SK-N-SH (cell line): ENCODE measurements at regions not wholly inside any gene's neighbourhood (a gene's known extent, or its start where the extent isn't known, plus 50 kb on each side); places are given as distances from the start of the nearest gene placed in this dataset.
"Not testable (repeated sequence)": the region's sequence is repeated elsewhere in the genome, so short reads cannot be mapped to it uniquely, and the experiment has no call there.

ENCODE experiments used
- CTCF ChIA-PET: fragments of 300-600, 350-600 bp; formaldehyde crosslinking; extraction: SDS; loops from one replicate; lab custom pipeline; 2021; lab: Yijun Ruan, JAX
- POLR2A ChIA-PET: fragments of 350-600 bp; sonication (Branson Sonifier 250); formaldehyde crosslinking; extraction: SDS; loops from one replicate; lab custom pipeline; 2020; ENCODE audit warnings: antibody characterized with exemption, inconsistent platforms; lab: Yijun Ruan, JAX
- DNase-seq: peaks from one replicate; pipeline ENCODE4 v3.0.0; 2012
- H2AFZ ChIP-seq: fragments of 200-600 bp; sonication (generic); 2 replicates; pipeline ENCODE4 v1.8.1; 2016; ENCODE audit warnings: antibody characterized with exemption, mild to moderate bottlenecking, low read depth
- H3F3A ChIP-seq: fragments of 200-600 bp; sonication (generic); replicated peaks from 2 replicates; pipeline ENCODE3; 2016; ENCODE audit warnings: antibody characterized with exemption, mild to moderate bottlenecking; ENCODE audit not compliant: insufficient read depth
- H3K27ac ChIP-seq, 2 experiments: fragments of 200-500 bp in 1 of 2; fragments of 200-600 bp in 1 of 2; sonication (Bioruptor generic) in 1 of 2; sonication (generic), shearing (Covaris generic) in 1 of 2; 2 replicates each; pipeline versions ENCODE4 v1.5.1 to v1.6.1; 2014 to 2016; ENCODE audit warnings: low read depth in 2 of 2, inconsistent platforms in 1 of 2, low read length in 1 of 2, mild to moderate bottlenecking in 1 of 2, mixed read lengths in 1 of 2
- H3K27me3 ChIP-seq: fragments of 200-600 bp; sonication (generic), shearing (Covaris generic); 2 replicates; pipeline ENCODE4 v1.6.1; 2016; ENCODE audit warnings: mixed run types; ENCODE audit not compliant: insufficient read depth
- H3K36me3 ChIP-seq, 2 experiments: fragments of 200-500 bp in 1 of 2; fragments of 200-600 bp in 1 of 2; sonication (Bioruptor generic) in 1 of 2; sonication (generic) in 1 of 2; replicated peaks in 1 of 2; 2 replicates each; pipeline versions ENCODE3 to v1.5.1; 2014 to 2016; ENCODE audit warnings: low read length in 1 of 2, mild to moderate bottlenecking in 1 of 2; ENCODE audit not compliant: insufficient read depth in 2 of 2, control insufficient read depth in 1 of 2
- H3K4me1 ChIP-seq, 2 experiments: fragments of 200-500 bp in 1 of 2; fragments of 200-600 bp in 1 of 2; sonication (Bioruptor generic) in 1 of 2; sonication (generic), shearing (Covaris generic) in 1 of 2; 2 replicates each; pipeline versions ENCODE4 v1.5.1 to v1.6.1; 2014 to 2016; ENCODE audit warnings: low read depth in 1 of 2, low read length in 1 of 2, mixed run types in 1 of 2; ENCODE audit not compliant: insufficient read depth in 2 of 2, control insufficient read depth in 1 of 2
- H3K4me2 ChIP-seq: fragments of 200-600 bp; sonication (generic), shearing (Covaris generic); 2 replicates; pipeline ENCODE4 v1.6.1; 2017; ENCODE audit warnings: mixed run types
- H3K4me3 ChIP-seq, 2 experiments: fragments of 200-500 bp in 1 of 2; fragments of 200-600 bp in 1 of 2; sonication (Bioruptor generic) in 1 of 2; sonication (generic), shearing (Covaris generic) in 1 of 2; 2 replicates each; pipeline versions ENCODE4 v1.5.1 to v1.8.1; 2014 to 2016; ENCODE audit warnings: low read depth in 2 of 2, inconsistent platforms in 1 of 2, low read length in 1 of 2, mild to moderate bottlenecking in 1 of 2, mixed read lengths in 1 of 2, moderate library complexity in 1 of 2
- H3K79me2 ChIP-seq: fragments of 200-600 bp; sonication (generic); 2 replicates; pipeline ENCODE4 v1.8.1; 2017; ENCODE audit warnings: mild to moderate bottlenecking; ENCODE audit not compliant: insufficient read depth
- H3K9ac ChIP-seq: fragments of 200-600 bp; sonication (generic); 2 replicates; pipeline ENCODE4 v1.6.1; 2017; ENCODE audit warnings: mixed run types
- H3K9me2 ChIP-seq: fragments of 200-600 bp; sonication (generic); 2 replicates; pipeline ENCODE4 v1.6.1; 2017; ENCODE audit warnings: mixed run types
- H3K9me3 ChIP-seq: fragments of 200-600 bp; sonication (generic); 2 replicates; pipeline ENCODE4 v1.6.1; 2017; ENCODE audit warnings: mixed run types, mild to moderate bottlenecking, moderate library complexity
- H4K20me1 ChIP-seq: fragments of 200-600 bp; sonication (generic); 2 replicates; pipeline ENCODE4 v1.6.1; 2017; ENCODE audit warnings: mild to moderate bottlenecking, mixed run types; ENCODE audit not compliant: insufficient read depth
- ELF1 ChIP-seq: IDR thresholded peaks from 2 replicates; pipeline ENCODE4 v1.4.0; 2012
- EZH2phosphoT487 ChIP-seq: fragments of 200-600 bp; sonication (generic); IDR thresholded peaks from 2 replicates; pipeline ENCODE4 v1.6.1; 2017; ENCODE audit warnings: low read depth, mixed run types, mild to moderate bottlenecking, antibody characterized with exemption, moderate library complexity, borderline replicate concordance
- FOSL2 ChIP-seq: IDR thresholded peaks from 2 replicates; pipeline ENCODE4 v1.4.0; 2012; ENCODE audit warnings: low read depth, mild to moderate bottlenecking, moderate library complexity, borderline replicate concordance
- FOXM1 ChIP-seq: IDR thresholded peaks from 2 replicates; pipeline ENCODE4 v1.4.0; 2012; ENCODE audit warnings: low read depth, mild to moderate bottlenecking
- MAX ChIP-seq: IDR thresholded peaks from 2 replicates; pipeline ENCODE4 v1.4.0; 2012; ENCODE audit warnings: low read depth
- PBX3 ChIP-seq: IDR thresholded peaks from 2 replicates; pipeline ENCODE4; 2012
- RFX5 ChIP-seq: IDR thresholded peaks from 2 replicates; pipeline ENCODE4 v1.6.1; 2012; ENCODE audit warnings: mild to moderate bottlenecking, improper control_type of control experiment, low read length
- RXRA ChIP-seq: IDR thresholded peaks from 2 replicates; pipeline ENCODE4 v1.4.0; 2012; ENCODE audit warnings: low read depth, mild to moderate bottlenecking, borderline replicate concordance
- SIN3A ChIP-seq: IDR thresholded peaks from 2 replicates; pipeline ENCODE4 v1.6.1; 2012; ENCODE audit warnings: low read depth, mild to moderate bottlenecking, low read length, moderate library complexity, borderline replicate concordance
- SMC3 ChIP-seq: IDR thresholded peaks from 2 replicates; pipeline ENCODE4 v1.6.1; 2012; ENCODE audit warnings: low read depth, low read length, improper control_type of control experiment
- TEAD4 ChIP-seq: IDR thresholded peaks from 2 replicates; pipeline ENCODE4 v1.4.0; 2012; ENCODE audit warnings: mild to moderate bottlenecking, borderline replicate concordance; ENCODE audit not compliant: insufficient read depth
- WGBS: methylation state at CpG from one replicate; pipeline ENCODE4 v1.1.6; 2017; ENCODE audit warnings: low lambda C conversion rate; 5-methylcytosine and 5-hydroxymethylcytosine counted together
- TF ChIP-seq, protein P1 (sequence below): IDR thresholded peaks from 2 replicates; pipeline ENCODE4 v1.6.1; 2012; ENCODE audit warnings: mild to moderate bottlenecking, low read depth, low read length, moderate library complexity

- H3K36me3 ChIP-seq, POLR2A ChIA-PET, H3K4me3 ChIP-seq, H3F3A ChIP-seq, H3K9me3 ChIP-seq, H3K4me1 ChIP-seq, H3K9me2 ChIP-seq, H3K79me2 ChIP-seq, H2AFZ ChIP-seq, H3K9ac ChIP-seq, H3K27ac ChIP-seq, H3K4me2 ChIP-seq, H4K20me1 ChIP-seq, DNase-seq: not testable (repeated sequence)
- H3K27me3 ChIP-seq: peaks cover 12% of the 10 kb centered on the region
- CTCF ChIA-PET: interaction anchor here (3.5 kb wide), 1 partner anchor 10 kb away, joined by 21 read pairs; no protein-coding TSS in a partner anchor
- 55% methylated on average over 6 of the region's 6 CpGs for WGBS
Observed at GRCh38 chr15:75792236-75792635, 51.0 kb upstream of the UBE2Q2 start.

GRCh38 chr15:75791337-75791713 lies 51.9 kb upstream of the UBE2Q2 start:
- 24% methylated on average over 3 of the region's 14 CpGs for WGBS
- Histone ChIP-seq H3K9me2 (no peaks in the 10 kb centered on the region), H3K79me2 (no peaks in the 10 kb centered on the region), H3K4me2 (no peak overlapping the region), H3K9ac (no peak overlapping the region), H4K20me1 (no peaks in the 10 kb centered on the region), H3F3A (no peaks in the 10 kb centered on the region), H2AFZ (no peak overlapping the region), H3K27me3 (peaks cover 21% of the 10 kb centered on the region), H3K27ac (no peak overlapping the region), H3K4me1 (peaks cover 0 to 3% of the 10 kb centered on the region in 2 experiments; a peak in 1 of 4 replicates), H3K4me3 (no peak overlapping the region), H3K36me3 (no peaks in the 10 kb centered on the region), H3K9me3 (no peaks in the 10 kb centered on the region)
- DNase-seq: no peak
- ChIA-PET CTCF (interaction anchor here (3.5 kb wide), 1 partner anchor 11 kb away, joined by 21 read pairs; no protein-coding TSS in a partner anchor), POLR2A (no interaction called here)
- no peak for TF ChIP-seq RFX5
- no peak for TF ChIP-seq SIN3A
- no peak for TF ChIP-seq TEAD4
- no peak for TF ChIP-seq FOSL2
- TF ChIP-seq PBX3: no peak
- TF ChIP-seq SMC3: no peak
- no peak for TF ChIP-seq RXRA

- no peaks in the 10 kb centered on the region for H3K36me3 ChIP-seq
- H3K4me2 ChIP-seq: no peak overlapping the region
- H3K9me3 ChIP-seq: no peaks in the 10 kb centered on the region
Observed at GRCh38 chr15:75790631-75791336, 52.5 kb upstream of the UBE2Q2 start.

More at GRCh38 chr15:75790631-75791336, 52.5 kb upstream of the UBE2Q2 start:
- H3K27ac ChIP-seq: no peak overlapping the region
- no peak for DNase-seq
- no peaks in the 10 kb centered on the region for H3K9me2 ChIP-seq
- H3K4me3 ChIP-seq: no peak overlapping the region
- CTCF ChIA-PET: interaction anchor here (3.5 kb wide), 1 partner anchor 11 kb away, joined by 21 read pairs; no protein-coding TSS in a partner anchor
- no peak overlapping the region for H2AFZ ChIP-seq
- H3F3A ChIP-seq: no peaks in the 10 kb centered on the region
- H3K27me3 ChIP-seq: peaks cover 26% of the 10 kb centered on the region
- POLR2A ChIA-PET: no interaction called here
- no peak for TF ChIP-seq MAX
- TF ChIP-seq RXRA: no peak
- no peak for TF ChIP-seq PBX3
- no peak for TF ChIP-seq TEAD4
- no peak for TF ChIP-seq EZH2phosphoT487
- TF ChIP-seq, protein P1, sequence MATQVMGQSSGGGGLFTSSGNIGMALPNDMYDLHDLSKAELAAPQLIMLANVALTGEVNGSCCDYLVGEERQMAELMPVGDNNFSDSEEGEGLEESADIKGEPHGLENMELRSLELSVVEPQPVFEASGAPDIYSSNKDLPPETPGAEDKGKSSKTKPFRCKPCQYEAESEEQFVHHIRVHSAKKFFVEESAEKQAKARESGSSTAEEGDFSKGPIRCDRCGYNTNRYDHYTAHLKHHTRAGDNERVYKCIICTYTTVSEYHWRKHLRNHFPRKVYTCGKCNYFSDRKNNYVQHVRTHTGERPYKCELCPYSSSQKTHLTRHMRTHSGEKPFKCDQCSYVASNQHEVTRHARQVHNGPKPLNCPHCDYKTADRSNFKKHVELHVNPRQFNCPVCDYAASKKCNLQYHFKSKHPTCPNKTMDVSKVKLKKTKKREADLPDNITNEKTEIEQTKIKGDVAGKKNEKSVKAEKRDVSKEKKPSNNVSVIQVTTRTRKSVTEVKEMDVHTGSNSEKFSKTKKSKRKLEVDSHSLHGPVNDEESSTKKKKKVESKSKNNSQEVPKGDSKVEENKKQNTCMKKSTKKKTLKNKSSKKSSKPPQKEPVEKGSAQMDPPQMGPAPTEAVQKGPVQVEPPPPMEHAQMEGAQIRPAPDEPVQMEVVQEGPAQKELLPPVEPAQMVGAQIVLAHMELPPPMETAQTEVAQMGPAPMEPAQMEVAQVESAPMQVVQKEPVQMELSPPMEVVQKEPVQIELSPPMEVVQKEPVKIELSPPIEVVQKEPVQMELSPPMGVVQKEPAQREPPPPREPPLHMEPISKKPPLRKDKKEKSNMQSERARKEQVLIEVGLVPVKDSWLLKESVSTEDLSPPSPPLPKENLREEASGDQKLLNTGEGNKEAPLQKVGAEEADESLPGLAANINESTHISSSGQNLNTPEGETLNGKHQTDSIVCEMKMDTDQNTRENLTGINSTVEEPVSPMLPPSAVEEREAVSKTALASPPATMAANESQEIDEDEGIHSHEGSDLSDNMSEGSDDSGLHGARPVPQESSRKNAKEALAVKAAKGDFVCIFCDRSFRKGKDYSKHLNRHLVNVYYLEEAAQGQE: no peak
- no peak for TF ChIP-seq FOXM1
- TF ChIP-seq ELF1: no peak
- 49% methylated on average over 9 of the region's 11 CpGs for WGBS
- H3K79me2 ChIP-seq: no peaks in the 10 kb centered on the region
- no peak overlapping the region for H3K9ac ChIP-seq
- peaks cover 0 to 3% of the 10 kb centered on the region in 2 experiments; a peak in 1 of 4 replicates for H3K4me1 ChIP-seq
- no peaks in the 10 kb centered on the region for H4K20me1 ChIP-seq
